ENCODE measurements at regions not wholly inside any gene's neighbourhood (a gene's known extent, or its start where the extent isn't known, plus 50 kb on each side); places are given as distances from the start of the nearest gene placed in this dataset.
"Not testable (repeated sequence)": the region's sequence is repeated elsewhere in the genome, so short reads cannot be mapped to it uniquely, and the experiment has no call there.

DNA sequence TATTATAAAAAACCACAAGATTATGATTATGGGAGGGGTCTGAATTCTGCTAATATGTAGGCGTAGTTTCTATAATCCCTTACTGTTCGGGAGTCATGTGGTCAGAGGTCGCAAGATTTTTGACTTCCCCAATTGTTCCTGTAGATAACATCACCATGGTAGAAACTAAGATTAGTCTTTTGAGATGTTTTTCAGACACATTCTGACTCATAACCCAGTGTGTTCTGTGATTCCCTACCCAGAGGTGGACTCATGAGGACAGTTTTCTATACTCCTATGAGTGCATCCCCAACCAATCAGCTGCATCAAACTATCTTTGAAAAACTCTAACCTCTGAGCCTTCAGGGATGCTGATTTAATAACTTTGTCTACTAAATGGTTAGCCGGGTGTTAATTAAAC, 175.5 kb downstream of the RFPL4B start:
- no peak for DNase-seq

DNA sequence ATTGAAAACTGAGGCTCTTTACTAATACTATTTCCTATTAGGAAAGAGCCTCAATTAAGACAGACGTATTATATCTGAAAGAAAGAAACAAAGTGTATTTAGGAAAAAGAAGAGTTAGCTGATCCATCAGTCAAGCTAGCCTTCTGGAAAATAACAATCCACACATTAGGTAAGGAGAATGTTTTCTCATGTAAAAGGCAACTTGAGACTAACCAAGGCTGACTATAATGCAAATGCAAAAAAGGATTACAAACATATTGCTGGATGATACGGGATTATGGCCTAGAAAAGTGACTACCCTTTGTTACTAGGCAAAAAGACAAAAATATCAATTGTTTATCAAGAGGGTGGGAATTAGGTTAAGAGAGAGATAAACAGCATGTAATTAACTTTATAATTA, 176.9 kb downstream of the RFPL4B start:
- no peak for DNase-seq

DNA sequence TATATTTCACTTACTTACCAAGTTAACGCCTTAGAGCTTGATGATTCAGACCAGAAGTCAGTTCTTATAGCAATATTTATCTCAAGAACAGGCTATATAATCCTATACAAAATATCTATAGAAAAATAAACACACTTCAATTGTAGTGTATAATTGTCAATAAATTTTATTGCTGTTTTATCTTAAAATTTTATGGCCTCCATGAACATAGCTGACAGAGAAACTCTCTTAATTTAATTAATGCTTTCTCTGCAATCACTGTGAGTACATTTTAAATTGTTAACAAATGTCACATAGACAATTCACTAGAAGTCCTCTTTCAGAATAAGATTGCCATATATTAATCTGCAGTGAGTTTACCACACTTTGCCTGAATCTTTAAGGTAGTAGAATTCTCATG, 178.6 kb downstream of the RFPL4B start:
- no peak for DNase-seq

DNA sequence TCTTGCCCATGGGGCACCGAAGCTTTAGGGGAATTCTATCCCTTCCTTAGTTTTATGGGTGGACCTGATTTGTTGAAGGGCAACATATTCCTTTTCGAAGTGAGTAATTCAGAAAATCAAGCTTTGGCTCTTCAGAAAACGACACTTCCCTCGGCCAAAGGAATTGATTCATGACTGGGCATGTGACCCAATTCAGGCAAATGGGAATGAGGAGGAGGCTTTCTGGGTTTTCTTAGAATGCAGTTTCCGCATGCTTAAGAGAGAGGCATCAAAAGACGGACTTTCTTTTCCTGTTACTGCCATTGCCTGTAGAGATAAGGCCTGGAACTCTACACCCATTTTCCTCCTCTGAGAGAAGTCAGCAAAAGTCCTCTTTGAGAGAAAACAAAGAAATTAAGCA, 179.5 kb downstream of the RFPL4B start:
- no peak for DNase-seq

- DNase-seq, result not testable (repeated sequence)
Observed at GRCh38 chr6:112528306-112528705, 181.2 kb downstream of the RFPL4B start.

GRCh38 chr6:112535816-112536215, 188.7 kb downstream of the RFPL4B start:
- no peak for DNase-seq

- no peak for DNase-seq
Observed at GRCh38 chr6:112539355-112539754, 192.2 kb downstream of the RFPL4B start.

- DNase-seq, result not testable (repeated sequence)
Observed at GRCh38 chr6:112541847-112542246, 194.7 kb downstream of the RFPL4B start.

- not testable (repeated sequence) for DNase-seq
Observed at GRCh38 chr6:112547321-112548085, 200.4 kb downstream of the RFPL4B start.

GRCh38 chr6:112549749-112550148, 202.6 kb downstream of the RFPL4B start:
- DNase-seq, result no peak

- DNase-seq, result no peak
Observed at GRCh38 chr6:112557435-112557834, 210.3 kb downstream of the RFPL4B start.

- DNase-seq, result no peak
Observed at GRCh38 chr6:112557961-112558360, 210.8 kb downstream of the RFPL4B start.

DNA sequence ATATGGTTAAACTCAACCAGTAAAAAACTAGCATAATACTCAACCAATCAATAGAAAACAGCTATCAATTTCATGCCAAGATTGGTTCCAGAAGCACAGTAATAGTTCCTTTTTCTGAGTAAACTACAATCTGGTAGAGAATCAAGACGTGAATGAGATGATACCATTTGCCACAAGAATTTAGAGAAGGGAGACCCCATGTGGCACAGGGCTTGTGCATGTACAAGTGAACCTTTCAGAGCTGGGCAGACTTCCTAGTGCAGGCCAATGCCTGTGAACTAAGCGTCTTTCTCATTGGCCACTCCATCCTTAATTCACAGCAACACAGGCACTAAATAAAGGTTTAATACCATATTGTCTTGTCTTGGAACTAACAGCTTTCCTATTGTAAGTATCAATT, 213.5 kb downstream of the RFPL4B start:
- DNase-seq, result no peak

- no peak for DNase-seq
Observed at GRCh38 chr6:112562301-112563231, 215.4 kb downstream of the RFPL4B start.

GRCh38 chr6:112563368-112563767, 216.2 kb downstream of the RFPL4B start:
- no peak for DNase-seq

- no peak for DNase-seq
Observed at GRCh38 chr6:112568066-112568465, 220.9 kb downstream of the RFPL4B start.

DNA sequence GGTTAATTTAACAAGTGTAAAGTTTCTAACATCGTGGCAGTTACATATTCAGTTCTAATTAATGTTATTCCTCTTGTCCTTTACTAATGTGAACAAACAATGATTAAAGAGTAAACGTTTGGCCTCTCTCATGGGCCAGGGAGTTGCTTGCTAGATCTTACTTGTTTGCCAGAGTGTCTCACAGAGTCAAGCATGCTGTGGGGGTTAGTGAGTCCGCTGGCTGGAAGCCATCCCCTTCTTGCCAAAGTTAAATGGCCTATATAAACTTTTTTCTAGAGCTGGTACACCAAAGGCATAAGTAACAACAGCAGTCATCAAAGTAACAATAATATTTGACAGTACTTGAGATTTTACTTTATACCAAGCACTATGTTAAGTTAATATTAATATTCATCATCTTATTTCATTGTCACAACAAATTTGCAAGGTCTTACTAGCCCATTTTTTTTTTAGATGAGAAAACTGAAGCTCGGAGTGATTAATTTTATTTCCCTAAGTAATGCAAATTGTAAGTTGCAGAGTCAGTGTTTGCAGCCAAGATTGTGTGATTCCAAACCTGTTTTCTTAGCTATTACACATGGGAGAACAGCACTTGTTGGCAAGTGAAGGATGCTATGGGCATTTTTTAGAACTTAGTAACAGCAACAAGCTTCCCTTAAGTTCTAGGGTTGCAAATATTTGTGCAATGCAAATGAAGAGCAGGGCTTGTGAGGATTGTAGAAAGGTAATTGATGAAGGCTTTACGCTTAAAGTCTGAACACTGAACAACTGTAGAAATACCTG, 224.5 kb downstream of the RFPL4B start:
- DNase-seq, result no peak

- DNase-seq, result no peak
Observed at GRCh38 chr6:112574190-112574589, 227.1 kb downstream of the RFPL4B start.

DNA sequence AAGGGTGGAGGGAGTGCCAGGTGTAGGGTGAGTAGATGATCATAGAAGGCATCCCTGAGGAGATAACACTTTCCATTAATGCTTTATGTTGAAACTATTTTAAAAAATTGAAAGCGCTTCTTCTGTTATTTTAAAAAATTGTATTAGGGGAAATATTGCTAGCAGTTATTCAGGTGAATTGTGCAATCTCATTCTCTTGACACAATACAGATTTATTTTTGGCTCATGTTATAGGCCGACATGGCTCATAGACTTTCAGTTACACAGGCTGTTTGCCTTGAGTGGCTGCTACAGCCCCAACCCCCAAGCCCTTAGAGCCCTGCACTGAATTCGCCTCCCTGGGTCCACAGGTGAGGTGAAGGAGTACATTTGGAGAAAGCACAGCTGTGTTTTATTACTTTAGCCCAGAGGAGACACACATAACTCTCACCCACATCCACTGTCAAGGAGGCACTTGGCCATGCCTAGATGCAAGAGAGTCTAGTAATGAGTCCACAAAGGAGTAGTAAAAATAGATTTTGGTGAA, 228.2 kb downstream of the RFPL4B start:
- no peak for DNase-seq

DNA sequence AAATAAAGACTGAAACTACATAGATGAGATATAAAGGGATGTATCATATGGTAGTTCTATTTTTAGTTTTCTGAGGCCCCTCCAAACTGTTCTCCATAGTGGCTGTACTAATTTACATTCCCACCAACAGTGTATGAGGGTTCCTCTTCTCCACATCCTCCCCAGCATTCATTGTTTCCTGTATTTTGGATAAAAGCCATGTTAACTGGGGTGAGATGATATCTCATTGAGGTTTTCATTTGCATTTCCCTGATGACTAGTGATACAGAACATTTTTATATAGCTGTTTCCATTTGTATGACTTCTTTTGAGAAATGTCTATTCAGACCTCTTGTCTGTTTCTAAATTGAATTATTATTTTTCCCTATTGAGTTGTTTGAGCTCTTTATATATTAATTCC, 229.3 kb downstream of the RFPL4B start:
- no peak for DNase-seq

- DNase-seq, result no peak
Observed at GRCh38 chr6:112579601-112580000, 232.5 kb downstream of the RFPL4B start.

GRCh38 chr6:112581015-112581414, 233.9 kb downstream of the RFPL4B start:
- DNase-seq, result no peak

DNA sequence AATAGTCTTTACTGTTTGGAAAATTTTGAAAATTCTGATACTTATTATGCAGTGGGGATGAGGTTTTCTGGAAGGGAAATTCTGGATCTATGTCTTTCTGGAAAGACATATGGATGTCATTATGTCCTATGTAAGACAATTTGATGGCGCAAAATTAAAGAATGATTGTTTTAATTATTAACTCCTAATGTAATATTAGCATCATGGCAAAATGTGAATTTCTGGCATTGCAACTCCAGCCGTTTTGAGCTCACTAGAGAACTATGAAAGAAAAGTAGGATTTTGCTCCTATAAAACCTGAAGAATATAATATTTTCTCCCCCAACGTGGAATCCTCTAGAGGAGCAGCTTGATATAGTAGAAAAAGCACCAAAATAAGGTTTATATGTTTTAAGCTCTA, 243.2 kb downstream of the RFPL4B start:
- no peak for DNase-seq
